Loucy (cell line): ENCODE measurements at regions not wholly inside any gene's neighbourhood (a gene's known extent, or its start where the extent isn't known, plus 50 kb on each side); places are given as distances from the start of the nearest gene placed in this dataset.

ENCODE experiments used
- EZH2phosphoT487 ChIP-seq: fragments of 200-600 bp; IDR thresholded peaks from 2 replicates; pipeline ENCODE4 v1.6.1; 2018; ENCODE audit warnings: antibody characterized with exemption, mild to moderate bottlenecking, moderate library complexity, borderline replicate concordance
- TF ChIP-seq, protein P1 (sequence below): fragments of 200-600 bp; sonication (generic); conservative IDR thresholded peaks from 2 replicates; pipeline ENCODE4 v1.5.1; 2014; ENCODE audit warnings: mild to moderate bottlenecking, antibody characterized with exemption, low read length

GRCh38 chr7:80330434-80330833 is 181.4 kb downstream of the GNAT3 start:
- TF ChIP-seq, protein P1, sequence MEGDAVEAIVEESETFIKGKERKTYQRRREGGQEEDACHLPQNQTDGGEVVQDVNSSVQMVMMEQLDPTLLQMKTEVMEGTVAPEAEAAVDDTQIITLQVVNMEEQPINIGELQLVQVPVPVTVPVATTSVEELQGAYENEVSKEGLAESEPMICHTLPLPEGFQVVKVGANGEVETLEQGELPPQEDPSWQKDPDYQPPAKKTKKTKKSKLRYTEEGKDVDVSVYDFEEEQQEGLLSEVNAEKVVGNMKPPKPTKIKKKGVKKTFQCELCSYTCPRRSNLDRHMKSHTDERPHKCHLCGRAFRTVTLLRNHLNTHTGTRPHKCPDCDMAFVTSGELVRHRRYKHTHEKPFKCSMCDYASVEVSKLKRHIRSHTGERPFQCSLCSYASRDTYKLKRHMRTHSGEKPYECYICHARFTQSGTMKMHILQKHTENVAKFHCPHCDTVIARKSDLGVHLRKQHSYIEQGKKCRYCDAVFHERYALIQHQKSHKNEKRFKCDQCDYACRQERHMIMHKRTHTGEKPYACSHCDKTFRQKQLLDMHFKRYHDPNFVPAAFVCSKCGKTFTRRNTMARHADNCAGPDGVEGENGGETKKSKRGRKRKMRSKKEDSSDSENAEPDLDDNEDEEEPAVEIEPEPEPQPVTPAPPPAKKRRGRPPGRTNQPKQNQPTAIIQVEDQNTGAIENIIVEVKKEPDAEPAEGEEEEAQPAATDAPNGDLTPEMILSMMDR: no peak
- TF ChIP-seq EZH2phosphoT487: no peak
